ENCODE measurements at regions not wholly inside any gene's neighbourhood (a gene's known extent, or its start where the extent isn't known, plus 50 kb on each side); places are given as distances from the start of the nearest gene placed in this dataset.

- TF ChIP-seq, protein P1, sequence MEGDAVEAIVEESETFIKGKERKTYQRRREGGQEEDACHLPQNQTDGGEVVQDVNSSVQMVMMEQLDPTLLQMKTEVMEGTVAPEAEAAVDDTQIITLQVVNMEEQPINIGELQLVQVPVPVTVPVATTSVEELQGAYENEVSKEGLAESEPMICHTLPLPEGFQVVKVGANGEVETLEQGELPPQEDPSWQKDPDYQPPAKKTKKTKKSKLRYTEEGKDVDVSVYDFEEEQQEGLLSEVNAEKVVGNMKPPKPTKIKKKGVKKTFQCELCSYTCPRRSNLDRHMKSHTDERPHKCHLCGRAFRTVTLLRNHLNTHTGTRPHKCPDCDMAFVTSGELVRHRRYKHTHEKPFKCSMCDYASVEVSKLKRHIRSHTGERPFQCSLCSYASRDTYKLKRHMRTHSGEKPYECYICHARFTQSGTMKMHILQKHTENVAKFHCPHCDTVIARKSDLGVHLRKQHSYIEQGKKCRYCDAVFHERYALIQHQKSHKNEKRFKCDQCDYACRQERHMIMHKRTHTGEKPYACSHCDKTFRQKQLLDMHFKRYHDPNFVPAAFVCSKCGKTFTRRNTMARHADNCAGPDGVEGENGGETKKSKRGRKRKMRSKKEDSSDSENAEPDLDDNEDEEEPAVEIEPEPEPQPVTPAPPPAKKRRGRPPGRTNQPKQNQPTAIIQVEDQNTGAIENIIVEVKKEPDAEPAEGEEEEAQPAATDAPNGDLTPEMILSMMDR (conservative IDR thresholded peaks at IDR 0.05; ENCODE audit: low read length): no peak
- TF ChIP-seq EZH2phosphoT487 (IDR thresholded peaks at IDR 0.05; ENCODE audit: borderline replicate concordance, low read depth, low read length): no peak
These were observed 51.0 kb upstream of the IL12A start for GRCh38 chr3:159937561-159938166.

Data from OCI-LY7 (cell line).